Loucy (cell line): ENCODE measurements at regions not wholly inside any gene's neighbourhood (a gene's known extent, or its start where the extent isn't known, plus 50 kb on each side); places are given as distances from the start of the nearest gene placed in this dataset.

Experiments used
- EZH2phosphoT487 ChIP-seq: fragments of 200-600 bp; IDR thresholded peaks from 2 replicates; pipeline ENCODE4 v1.6.1; 2018; ENCODE audit warnings: antibody characterized with exemption, mild to moderate bottlenecking, moderate library complexity, borderline replicate concordance
- TF ChIP-seq, protein P1 (sequence below): fragments of 200-600 bp; sonication (generic); conservative IDR thresholded peaks from 2 replicates; pipeline ENCODE4 v1.5.1; 2014; ENCODE audit warnings: mild to moderate bottlenecking, antibody characterized with exemption, low read length

DNA sequence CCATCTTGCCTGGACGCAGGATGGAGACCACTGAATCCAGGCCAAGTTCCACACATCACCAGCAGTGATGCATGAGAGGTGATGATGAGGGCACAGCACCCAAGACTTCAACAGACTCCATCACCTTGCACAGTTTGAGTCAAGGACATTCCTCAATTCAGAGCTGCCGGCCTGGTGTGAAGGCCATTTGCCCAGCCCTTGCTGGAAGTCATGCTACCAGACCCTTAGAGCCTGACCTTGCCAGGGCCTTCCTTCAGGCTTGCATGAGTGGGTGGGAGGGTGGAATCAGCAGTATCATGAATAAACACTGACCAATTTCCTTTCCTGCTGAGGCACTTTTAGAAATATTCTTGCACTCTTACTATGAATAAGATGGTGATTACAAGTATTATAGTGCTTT, 130.2 kb upstream of the SSTR4 start:
- TF ChIP-seq, protein P1, sequence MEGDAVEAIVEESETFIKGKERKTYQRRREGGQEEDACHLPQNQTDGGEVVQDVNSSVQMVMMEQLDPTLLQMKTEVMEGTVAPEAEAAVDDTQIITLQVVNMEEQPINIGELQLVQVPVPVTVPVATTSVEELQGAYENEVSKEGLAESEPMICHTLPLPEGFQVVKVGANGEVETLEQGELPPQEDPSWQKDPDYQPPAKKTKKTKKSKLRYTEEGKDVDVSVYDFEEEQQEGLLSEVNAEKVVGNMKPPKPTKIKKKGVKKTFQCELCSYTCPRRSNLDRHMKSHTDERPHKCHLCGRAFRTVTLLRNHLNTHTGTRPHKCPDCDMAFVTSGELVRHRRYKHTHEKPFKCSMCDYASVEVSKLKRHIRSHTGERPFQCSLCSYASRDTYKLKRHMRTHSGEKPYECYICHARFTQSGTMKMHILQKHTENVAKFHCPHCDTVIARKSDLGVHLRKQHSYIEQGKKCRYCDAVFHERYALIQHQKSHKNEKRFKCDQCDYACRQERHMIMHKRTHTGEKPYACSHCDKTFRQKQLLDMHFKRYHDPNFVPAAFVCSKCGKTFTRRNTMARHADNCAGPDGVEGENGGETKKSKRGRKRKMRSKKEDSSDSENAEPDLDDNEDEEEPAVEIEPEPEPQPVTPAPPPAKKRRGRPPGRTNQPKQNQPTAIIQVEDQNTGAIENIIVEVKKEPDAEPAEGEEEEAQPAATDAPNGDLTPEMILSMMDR = no peak
- no peak for TF ChIP-seq EZH2phosphoT487
